Fibroblast of gingiva (primary cell): ENCODE measurements at regions not wholly inside any gene's neighbourhood (a gene's known extent, or its start where the extent isn't known, plus 50 kb on each side); places are given as distances from the start of the nearest gene placed in this dataset.

Source experiments
- DNase-seq: peaks from one replicate; pipeline ENCODE4 v3.0.0-alpha.2; 2011; ENCODE audit warnings: low read depth

DNA sequence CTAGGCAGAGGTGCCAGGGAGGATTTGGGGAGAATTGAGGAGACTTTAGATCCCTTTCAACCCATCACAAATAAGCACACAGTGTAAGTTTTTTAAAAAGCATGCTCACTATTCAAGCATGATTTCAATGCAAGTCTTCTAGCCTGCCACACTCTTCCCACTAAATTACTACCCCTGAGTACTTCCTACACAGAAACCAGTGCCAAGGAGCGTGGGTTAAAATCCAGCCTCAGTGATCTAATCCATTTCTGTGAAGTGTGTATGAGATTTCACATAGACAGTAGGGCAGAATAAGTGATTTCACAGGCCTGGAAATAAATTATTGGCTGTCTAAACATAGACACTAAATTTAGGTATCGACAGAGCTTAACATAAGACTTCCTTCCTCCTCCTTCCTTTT lies 142.9 kb upstream of the ATP1B1 start:
- no peak for DNase-seq

DNA sequence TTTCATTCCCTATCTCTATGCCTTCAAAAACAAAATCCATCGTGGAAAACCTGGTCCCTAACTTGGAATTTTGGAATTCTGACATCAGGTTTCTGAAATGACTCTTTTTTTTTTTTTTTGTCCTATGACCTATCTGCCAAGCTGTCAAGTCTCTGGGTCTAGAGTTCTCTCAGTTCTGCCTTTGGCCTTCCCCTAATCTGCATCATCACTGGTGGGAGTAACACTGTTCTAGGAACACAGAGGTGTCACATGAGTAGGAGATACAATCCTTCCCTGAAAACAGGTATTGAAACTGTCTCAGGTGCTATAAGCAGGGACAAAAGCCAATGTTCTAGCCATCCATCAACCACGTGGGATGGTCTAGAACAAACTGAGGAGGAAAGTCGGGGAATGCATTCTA lies 142.0 kb upstream of the ATP1B1 start:
- DNase-seq: no peak

DNA sequence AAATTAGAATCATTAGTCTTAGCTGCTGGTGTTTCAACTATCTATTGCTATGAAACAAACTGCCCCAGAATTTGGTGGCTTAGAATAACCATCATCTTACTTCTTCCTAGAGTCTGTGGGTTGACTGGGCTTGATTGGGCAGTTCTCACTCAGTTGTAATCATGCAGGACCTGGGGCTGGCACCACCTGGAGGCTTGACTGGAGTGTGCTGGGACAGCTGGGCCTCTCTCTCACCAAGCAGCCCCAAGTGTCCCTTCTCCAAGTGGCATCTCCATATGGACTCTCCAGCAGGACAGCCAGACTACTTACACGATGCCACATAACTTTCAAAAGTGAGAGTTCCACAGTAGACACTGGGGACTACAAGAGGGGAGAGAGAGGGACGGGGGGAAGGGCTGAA lies 140.3 kb upstream of the ATP1B1 start:
- no peak for DNase-seq

DNA sequence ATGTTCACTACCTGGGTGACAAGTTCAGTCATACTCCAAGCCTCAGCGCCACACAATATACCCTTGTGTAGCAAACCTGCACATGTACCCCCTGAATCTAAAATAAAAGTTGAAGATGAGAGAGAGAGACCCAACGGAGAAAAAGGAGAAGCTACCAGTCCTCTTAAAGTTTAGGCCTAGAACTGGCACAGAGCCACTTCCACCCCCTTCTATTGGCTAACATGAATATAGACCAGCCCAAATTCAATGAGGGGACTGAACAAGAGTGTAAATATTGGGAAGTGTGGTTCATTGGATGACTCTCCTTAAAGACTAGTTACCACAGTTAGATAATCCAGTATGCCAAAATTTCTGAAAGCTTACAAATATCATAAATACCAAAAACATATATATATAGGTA lies 139.9 kb upstream of the ATP1B1 start:
- DNase-seq: no peak

DNA sequence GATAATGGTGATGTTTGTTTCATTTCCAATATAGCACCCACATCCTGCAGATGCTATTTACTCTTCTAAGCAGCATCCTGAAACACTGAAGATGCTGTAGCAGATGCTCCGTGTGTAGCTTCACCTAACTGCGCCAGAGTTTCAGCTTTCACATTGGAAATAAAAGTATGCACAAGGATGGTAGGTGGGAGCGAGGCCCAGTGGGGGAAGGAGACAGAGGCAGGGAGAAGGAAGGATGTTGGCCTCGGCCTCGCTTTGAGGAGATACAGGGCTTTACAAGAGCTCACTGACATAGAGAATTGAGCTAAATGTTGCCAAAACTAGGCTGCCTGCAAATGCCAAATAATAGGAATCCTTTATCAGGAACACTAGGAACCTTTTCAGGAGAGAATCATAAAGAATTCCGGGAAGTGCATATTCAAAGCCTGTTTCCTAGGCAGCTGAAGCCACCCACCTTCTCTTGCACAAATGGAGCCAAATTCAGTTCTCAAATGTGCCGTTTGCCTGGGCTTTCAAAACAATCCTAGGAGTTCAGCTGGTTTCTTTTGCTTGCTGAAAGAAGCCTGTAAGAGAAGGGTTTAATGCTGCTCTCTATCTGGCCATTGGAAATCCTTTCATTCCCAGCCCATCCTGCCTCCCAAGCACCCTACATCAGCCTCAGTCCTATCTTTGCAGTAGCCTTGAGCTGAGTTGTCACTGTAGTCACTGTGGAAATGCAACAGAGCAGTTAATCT lies 135.4 kb upstream of the ATP1B1 start:
- DNase-seq: no peak

DNA sequence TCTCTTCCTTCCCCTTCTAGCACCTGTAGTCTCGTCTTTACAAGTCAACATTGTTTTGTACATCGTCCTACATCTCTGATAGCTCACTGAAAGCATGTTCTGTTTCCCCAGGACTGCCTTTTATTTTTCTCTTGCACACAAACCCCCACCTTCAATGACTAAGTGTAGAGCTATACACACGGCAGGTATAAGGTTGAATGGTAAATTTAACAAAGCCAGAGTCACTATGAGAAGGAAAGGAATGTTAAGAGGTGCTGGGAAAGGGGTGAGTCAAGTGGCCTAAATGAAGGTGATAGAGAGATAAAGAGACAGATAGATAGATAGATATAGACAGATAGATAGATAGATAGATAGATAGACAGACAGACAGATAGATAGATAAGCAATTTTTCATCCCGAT lies 134.3 kb upstream of the ATP1B1 start:
- DNase-seq: no peak

DNA sequence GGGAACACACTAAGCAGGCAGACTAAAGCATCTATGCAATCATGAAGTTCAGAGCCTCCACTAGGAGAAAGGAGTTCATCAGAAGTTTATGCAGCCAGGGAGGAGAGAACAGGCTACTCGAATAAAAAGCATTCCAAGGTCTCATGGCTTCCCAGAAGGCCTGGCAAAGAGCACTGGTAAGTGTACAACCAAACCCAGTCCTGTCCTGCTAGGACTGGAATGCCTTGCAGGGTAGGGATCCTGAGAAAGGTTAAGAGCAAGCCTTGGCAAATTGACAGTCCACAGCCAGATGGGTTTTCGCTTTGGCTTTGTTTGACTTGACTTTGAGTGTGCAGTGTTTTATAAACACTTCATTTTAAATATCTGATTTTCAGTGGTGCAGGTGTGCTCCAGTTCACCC lies 133.6 kb upstream of the ATP1B1 start:
- DNase-seq: no peak

DNA sequence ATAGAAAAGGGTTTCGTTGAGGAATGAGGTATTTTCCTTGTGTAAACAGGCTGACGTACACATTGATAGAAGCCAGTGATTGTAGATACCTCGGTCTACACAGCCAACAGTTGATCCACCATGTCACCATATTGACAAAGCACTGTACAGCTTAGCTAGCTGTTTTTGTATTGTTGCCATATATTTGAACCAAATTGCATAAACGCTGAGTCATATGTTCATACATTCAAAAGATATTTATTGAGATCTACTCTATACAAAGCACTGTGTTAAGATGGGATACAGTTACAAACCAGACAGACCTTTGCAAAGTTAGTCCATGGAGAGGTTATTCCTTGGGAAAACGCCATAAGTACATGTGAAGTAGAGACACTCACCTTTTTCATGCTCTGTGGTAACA lies 132.4 kb upstream of the ATP1B1 start:
- no peak for DNase-seq

DNA sequence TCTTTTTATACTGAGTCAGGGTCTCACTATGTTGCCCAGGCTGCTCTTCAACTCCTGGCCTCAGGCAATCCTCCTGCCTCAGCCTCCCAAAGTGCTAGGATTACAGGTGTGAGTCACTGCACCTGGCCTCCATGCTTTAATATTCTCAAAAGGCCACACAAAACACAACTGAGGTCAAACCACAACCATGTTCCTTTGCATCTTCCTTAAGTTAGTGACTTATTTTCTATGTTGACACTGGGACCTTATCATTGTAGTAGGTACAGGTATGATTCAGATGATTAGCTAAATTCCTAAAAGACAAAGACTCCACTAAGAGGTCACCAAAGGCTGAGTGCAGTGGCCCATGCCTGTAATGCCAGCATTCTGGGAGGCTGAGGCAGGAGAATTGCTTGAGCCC lies 131.9 kb upstream of the ATP1B1 start:
- no peak for DNase-seq

DNA sequence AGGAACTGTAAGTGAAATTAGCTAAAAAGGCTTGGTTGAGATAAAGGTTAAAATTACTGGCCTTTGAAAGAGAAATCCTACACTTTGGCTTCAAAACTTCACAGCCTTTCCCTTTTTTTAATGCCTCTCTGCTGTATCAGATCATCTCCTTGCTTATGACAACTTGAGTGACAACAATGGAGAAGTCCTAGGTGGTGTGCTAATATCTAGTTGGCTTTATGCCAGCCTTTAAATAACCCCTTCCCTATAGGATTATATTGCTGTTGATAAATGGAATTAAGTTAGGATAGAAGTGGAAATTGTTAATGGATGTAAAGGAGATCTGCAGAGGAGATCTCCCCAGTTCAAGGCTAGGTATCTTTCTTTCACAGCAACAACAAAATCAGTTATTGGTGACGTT lies 130.2 kb upstream of the ATP1B1 start:
- no peak for DNase-seq

DNA sequence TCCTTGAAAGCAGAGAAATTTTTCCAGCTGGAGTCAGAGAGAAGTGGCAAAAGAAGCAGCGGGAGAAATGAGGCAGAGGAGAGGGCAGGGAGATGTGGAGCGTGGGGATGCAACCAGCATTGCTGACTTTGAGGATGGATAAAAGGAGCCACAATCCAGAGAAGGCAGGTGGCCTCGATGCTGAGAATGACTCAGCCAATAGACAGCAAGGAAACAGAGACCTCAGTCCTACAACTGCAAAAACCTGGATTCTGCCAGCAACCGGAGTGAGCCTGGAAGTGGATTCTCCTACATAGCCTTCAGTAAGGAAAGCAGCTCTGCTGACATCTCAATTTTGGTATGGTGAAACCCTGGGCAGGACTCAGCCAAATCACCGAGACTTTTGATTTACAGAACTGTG lies 128.9 kb upstream of the ATP1B1 start:
- DNase-seq: no peak

DNA sequence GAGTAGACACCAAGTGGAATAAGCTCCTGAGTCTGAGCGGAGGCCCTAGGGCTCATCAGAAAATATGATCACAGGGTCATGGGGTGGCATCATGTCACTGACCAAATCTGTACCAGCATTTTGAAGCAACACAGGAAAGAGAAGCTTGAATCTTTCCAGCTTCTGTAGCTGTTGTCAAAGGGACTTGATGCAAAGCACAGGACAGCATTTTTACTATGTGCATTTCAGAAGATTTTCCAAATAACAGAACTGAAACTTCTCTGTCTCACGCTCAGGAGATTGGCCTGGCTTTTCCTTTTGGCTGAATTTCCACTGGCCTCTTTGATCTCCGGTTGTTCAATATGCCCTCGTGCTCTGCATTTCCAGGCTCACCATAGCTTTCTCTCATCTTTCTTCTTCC lies 127.2 kb upstream of the ATP1B1 start:
- DNase-seq: no peak

DNA sequence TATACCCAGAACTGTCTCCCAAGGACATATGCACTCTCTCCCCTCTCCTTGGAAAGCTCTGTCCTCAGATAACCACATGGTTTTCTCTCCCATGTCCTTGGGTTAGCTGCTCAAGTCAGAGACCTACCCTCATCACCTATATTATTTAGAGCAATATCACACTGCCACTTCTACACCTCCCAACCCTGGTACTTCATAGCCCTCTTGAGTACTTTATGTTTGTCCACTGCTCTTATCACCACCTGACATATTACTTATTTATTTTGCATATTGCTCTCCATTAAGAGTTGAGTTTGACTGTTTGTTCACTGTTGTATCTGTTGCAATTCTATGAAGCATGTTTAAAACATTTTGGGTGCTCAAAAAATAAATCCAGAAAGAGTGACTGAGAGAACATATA lies 126.3 kb upstream of the ATP1B1 start:
- DNase-seq: no peak

DNA sequence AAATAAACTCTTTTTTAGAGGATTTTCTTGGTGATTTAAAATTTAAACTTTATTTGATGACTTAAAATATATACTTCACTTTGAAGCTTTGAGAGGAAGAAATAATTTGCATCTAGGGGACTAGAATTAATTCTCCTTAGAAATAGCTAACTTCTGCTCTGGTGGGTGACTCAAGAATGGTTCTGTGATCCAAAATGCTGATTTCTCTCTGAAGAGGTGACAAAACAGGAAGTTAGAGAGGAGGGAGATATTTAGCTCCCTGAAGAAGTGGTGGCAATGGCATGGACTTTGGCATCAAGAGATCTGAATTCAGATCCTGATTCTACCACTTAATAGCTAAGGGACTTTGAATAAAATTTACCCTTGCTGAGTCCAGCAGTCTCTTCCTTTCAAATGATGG lies 125.8 kb upstream of the ATP1B1 start:
- DNase-seq: no peak

DNA sequence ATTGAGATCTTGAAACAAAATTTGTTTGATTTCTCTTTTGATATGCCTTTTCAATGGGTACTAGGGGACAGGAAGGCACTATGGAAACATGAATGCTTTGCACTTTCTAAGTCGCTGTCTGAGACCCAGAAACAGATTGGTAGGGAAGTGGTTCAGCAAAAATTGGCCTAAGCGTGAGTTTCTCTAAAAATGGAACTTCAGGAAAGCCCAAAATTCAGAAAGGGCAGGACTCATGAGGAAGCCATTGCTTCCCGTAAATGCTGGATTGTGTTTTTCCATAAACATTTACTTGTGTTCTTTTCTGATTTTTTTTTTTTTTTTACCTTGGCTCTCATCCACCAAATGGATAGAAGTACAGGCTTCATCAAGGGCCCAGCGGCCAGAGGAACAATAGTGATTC lies 123.7 kb upstream of the ATP1B1 start:
- DNase-seq: no peak

DNA sequence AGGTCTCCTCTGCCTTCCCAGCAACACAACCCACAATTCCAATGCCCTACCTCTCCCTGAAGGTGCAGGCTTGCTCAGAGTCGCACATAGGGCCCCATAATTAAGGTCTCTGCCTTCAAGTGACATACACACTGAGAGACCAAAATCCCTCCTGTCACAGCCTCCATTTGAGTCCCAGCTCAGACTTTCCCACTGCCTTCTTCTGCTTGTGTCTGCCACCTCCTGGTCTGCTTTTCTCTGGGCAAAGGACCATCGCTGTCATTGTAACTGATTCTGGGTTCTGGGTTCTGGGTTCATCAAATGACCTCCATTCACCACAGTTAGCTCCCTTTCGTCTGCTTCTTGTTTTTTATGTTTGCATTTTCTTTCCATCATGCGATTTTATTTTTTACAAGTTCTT lies 119.2 kb upstream of the ATP1B1 start:
- no peak for DNase-seq

DNA sequence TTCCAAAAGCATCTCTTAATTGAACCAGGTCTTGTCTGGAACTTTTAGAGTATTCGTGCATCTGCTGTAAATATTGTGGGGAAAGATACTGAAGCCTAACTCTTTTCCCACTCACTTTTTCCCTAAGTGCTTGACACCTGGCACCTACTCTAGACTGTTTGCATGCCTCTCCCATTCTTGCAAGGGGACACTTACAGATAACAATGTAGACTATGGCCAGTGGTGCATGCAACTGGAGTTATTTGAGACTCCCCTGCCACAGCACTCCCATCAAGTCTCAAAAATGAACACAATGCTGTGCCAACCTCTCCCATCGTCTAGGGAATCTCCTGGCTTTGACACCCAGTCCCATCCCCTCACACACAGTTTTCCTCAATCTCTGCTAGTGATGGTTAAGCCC lies 118.6 kb upstream of the ATP1B1 start:
- DNase-seq: no peak

DNA sequence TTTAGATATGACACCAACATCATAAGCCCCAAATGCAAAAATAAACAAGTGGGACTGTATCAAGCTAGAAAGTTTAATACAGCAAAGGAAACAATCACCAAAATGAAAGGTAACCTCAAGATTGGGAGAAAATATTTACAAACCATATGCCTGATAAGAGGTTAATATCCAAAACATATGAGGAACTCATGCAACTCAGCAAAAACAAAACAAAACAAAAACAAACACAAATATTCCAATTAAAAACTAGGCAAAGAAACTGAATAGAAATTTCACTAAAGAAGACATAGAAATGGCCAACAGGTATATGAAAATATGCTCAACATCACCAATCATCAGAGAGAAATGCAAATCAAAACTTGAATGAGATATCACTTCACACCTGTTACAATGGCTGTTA lies 116.5 kb upstream of the ATP1B1 start:
- no peak for DNase-seq

DNA sequence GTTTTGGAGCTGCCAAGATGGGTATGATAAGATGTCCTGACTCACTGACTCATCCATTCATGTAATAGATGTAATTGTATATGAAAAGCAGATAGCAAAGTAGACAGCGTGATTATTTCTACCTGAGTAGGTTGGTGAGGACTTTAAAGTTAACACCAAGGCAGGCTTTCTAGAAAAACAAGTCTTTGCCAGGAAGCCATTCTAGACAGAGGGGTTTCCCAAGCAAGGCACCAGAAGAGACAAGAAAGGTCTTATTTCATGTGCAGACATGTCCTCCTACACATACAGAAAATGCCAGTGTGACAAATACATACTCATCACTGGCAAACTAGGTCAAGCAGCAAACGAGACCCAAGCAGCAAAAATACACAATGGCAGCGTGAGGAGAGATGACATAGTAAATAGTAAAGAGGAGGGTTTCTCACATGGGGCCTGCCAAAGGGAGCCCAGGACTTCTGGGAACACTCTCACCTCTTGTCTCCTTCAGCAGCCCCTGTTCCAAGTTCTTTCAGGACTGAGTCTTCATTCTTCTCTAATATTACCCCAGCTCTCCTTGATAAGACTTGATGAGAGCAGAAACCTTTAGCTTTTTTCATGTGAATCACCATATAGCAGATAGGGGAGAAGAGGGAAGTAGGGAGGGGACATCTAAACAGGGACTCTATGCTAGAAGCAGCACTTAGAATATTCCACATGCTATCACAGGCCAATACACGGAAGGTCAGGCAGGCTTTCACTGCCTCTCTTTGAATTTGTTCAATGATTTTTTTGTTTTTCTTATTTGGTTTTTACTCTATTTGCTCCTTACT lies 114.6 kb upstream of the ATP1B1 start:
- no peak for DNase-seq

DNA sequence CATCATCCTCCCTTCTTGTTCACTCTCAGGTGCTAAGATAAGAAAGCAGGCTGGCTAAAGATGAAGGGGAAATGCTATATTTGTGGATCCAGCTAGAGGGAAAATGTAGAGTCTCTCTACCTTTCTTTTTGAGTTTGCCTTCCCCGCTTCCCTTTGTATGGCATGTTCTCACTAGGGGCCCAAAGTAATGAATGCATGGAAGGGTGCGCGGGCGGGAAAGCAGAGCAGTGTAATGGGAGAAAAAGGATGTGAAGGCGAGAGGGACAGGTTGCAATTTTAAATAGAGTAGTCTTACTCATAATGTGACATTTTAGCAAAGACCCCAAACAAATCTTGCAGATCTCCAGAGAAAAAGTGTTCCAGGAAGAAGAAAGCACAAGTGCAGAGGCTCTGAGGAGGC lies 105.1 kb upstream of the ATP1B1 start:
- DNase-seq: no peak

DNA sequence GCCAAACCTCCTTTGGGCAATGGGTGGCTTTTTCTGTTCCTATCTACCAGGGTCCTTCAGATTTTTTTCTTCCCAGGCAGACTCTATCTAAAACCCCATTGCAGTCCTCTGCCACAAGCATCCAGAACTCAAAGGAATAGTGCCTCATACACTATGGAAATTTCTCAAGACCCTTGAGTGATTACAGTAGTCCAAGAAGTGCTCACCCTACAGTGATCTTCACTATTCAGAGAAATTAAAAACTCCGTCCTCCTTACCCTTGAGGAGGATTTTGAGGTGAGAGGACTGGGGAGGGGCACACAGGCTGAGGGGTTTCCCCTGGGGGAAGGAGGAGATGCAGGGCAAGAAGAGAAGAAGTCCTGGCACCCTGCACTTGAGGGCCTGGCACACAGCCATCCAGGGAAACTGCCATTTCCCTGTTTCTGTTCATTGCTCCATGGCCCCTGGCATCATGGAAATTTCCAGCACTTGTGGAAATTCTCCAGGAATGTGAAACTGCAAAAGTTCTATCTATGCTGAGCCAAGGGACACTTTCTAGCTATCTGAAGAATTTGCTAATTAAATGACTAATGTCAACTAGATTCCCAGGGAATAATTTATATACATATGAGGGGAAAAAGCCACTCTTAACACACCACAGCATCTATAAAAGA lies 102.5 kb upstream of the ATP1B1 start:
- no peak for DNase-seq

DNA sequence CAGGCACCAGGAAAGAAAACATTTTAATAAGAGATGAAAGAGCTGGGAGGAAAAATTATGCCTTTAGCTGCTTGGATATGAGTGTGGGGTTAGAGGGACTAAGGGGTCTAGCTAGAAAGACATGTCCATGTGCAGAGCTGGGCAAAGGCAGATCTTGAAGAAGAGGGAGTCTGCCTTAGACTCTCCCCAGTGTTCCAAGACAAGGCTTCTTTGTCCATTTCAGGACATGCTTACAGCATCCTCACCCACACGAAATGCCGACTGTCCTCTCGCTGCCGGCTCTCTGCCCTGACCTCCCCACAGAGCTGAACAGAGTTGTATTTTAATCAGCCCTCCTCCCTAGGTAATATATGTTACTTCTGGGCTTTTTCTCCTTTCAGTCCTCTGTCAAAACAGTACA lies 100.7 kb upstream of the ATP1B1 start:
- no peak for DNase-seq

DNA sequence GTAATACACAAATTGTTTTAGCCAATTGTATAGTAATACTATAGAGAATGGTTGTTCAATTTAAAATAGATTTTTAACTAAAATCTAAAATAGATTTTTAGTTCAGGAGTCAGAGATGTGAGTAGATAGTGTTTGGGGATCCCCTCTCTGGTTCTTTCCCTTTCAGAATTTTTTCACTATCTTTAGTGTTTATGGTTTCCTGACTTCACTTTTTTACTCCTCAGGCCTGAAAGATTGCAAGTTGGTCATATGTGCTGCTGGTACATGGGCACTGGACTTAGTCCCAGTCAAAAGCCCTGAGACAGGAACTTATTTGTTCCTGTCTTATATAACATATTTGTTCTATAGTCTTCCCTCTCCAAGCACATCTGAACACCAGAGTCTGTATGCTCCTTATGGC lies 96.8 kb upstream of the ATP1B1 start:
- no peak for DNase-seq
